KMS-11 (cell line): ENCODE measurements at regions not wholly inside any gene's neighbourhood (a gene's known extent, or its start where the extent isn't known, plus 50 kb on each side); places are given as distances from the start of the nearest gene placed in this dataset.

Experiments used
- H2AFZ ChIP-seq: fragments of 200-600 bp; sonication (generic); 2 replicates; pipeline ENCODE4 v1.6.1; 2016; ENCODE audit warnings: antibody characterized with exemption, mixed run types, low read depth
- H3K27ac ChIP-seq: fragments of 200-600 bp; sonication (generic); 2 replicates; pipeline ENCODE4 v1.6.1; 2016; ENCODE audit warnings: mild to moderate bottlenecking, mixed run types
- H3K27me3 ChIP-seq: fragments of 200-600 bp; sonication (generic); 2 replicates; pipeline ENCODE4 v1.6.1; 2017; ENCODE audit warnings: mild to moderate bottlenecking, low read depth, mixed run types, moderate library complexity; ENCODE audit not compliant: insufficient read depth
- H3K36me3 ChIP-seq: fragments of 200-600 bp; sonication (generic); 2 replicates; pipeline ENCODE4 v1.6.1; 2017; ENCODE audit warnings: mild to moderate bottlenecking, mixed run types; ENCODE audit not compliant: insufficient read depth
- H3K4me1 ChIP-seq: fragments of 200-600 bp; sonication (generic); 2 replicates; pipeline ENCODE4 v1.6.1; 2016; ENCODE audit warnings: mild to moderate bottlenecking, low read depth, mixed run types; ENCODE audit not compliant: poor library complexity, severe bottlenecking
- H3K4me2 ChIP-seq: fragments of 200-600 bp; sonication (generic); 2 replicates; pipeline ENCODE4 v1.7.0; 2016; ENCODE audit warnings: mild to moderate bottlenecking, mixed run types
- H3K4me3 ChIP-seq: fragments of 200-600 bp; sonication (generic); IDR thresholded peaks from 2 replicates; pipeline ENCODE4 v1.6.1; 2017; ENCODE audit warnings: low read depth, low read length, mixed read lengths; ENCODE audit not compliant: insufficient read depth
- H3K79me2 ChIP-seq: fragments of 200-600 bp; sonication (generic); 2 replicates; pipeline ENCODE4 v1.6.1; 2016; ENCODE audit warnings: low read depth, mixed run types; ENCODE audit not compliant: insufficient read depth
- H3K9ac ChIP-seq: fragments of 200-600 bp; sonication (generic); 2 replicates; pipeline ENCODE4 v1.6.1; 2016; ENCODE audit warnings: mild to moderate bottlenecking, mixed run types
- H4K20me1 ChIP-seq: fragments of 200-600 bp; sonication (generic); 2 replicates; pipeline ENCODE4 v1.6.1; 2016; ENCODE audit warnings: mild to moderate bottlenecking, mixed run types; ENCODE audit not compliant: insufficient read depth
- CTCF ChIP-seq: fragments of 200-600 bp; sonication (generic); conservative IDR thresholded peaks from 2 replicates; pipeline ENCODE4 v1.6.1; 2017; ENCODE audit warnings: low read depth, mild to moderate bottlenecking, antibody characterized with exemption, low read length, moderate library complexity, mixed read lengths

DNA sequence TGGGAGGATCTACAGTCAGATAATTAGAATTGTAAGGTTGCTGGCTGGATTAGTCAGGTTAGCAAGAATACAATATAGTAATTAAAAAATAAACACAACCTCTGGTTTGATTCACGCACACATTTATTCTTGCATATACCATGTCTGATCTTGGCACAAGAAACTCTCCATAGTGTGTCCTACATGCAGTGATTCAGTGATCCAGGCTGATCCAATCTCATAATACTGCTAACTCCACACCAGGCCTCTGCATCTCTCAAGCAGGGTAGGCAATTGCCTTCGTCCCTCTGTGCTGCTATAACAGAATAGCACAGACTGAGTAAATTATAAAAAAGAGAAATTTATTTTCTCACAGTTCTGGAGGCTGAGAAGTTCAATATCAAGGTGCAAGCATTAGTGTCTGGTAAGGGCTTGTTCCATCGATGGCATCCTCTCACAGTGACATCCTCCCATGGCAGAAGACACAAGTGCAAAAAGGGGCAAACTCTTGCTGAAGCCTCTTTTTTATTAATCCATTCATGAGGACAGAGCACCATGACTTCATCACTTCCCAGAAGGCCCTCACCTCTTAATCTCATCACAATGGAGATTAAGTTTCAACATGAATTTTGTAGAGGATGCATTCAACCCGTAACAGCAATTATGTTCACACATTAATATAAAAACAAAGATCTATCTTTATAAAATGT lies 741.0 kb upstream of the NCAM2 start:
- Histone ChIP-seq H2AFZ (no peak overlapping the region), H3K9ac (no peak overlapping the region)
- no peak for TF ChIP-seq CTCF

GRCh38 chr21:20258542-20258941 lies 739.7 kb upstream of the NCAM2 start:
- Histone ChIP-seq H3K4me2 (no peak overlapping the region), H3K36me3 (no peaks in the 10 kb centered on the region), H3K4me3 (no peak overlapping the region), H3K4me1 (no peaks in the 10 kb centered on the region), H3K27me3 (no peaks in the 10 kb centered on the region), H3K9ac (no peak overlapping the region), H4K20me1 (no peaks in the 10 kb centered on the region), H3K27ac (no peak overlapping the region), H3K79me2 (no peaks in the 10 kb centered on the region), H2AFZ (no peak overlapping the region)
- no peak for TF ChIP-seq CTCF

More for the DNA sequence above, 741.0 kb upstream of the NCAM2 start:
- no peak overlapping the region for H3K27ac ChIP-seq
- H4K20me1 ChIP-seq = no peaks in the 10 kb centered on the region
- no peak overlapping the region for H3K4me3 ChIP-seq
- no peak overlapping the region for H3K4me2 ChIP-seq
- no peaks in the 10 kb centered on the region for H3K27me3 ChIP-seq
- no peaks in the 10 kb centered on the region for H3K4me1 ChIP-seq
- no peaks in the 10 kb centered on the region for H3K36me3 ChIP-seq
- no peaks in the 10 kb centered on the region for H3K79me2 ChIP-seq

DNA sequence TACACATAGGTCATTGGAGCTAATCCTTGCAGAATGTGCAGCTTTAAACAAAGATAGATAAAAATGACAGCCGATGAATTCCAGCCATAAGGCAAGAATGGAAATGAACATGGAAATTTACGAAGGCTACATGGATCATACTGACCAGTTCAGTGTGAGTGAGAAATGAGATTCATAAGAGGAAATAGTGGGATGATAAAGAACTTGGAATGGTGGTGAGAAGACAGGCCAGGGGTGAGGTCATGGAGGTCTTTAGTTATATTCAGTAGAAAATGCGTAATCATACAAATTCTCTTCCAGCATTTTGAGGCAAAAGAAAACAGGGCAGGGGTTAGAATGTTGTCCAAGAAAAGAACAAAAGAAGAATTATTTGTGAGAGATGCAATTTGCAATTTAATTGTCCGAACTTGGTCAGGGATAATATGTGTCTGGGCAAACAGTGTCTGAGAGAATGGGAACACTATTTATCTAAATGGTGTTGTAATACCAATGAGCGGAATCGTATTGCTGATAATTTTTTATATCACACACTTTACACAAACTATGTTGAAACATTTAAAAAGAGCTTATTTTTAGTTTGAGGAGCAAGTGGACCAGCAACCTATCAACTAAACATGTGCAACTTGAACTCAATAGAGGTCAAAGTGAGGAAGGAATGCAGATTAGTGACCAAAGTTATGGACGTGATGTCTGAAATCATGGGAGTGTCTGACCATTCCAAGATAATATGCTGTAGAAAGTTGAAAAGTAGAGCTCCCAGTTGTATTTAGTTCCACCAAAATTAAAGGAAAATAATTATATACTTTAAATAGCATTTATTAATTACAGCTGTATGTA lies 739.0 kb upstream of the NCAM2 start:
- H2AFZ ChIP-seq = no peak overlapping the region
- H3K9ac ChIP-seq = no peak overlapping the region
- H3K4me3 ChIP-seq = no peak overlapping the region
- H3K79me2 ChIP-seq = no peaks in the 10 kb centered on the region
- no peak overlapping the region for H3K4me2 ChIP-seq
- H3K27me3 ChIP-seq = no peaks in the 10 kb centered on the region
- no peak for TF ChIP-seq CTCF
- H3K4me1 ChIP-seq = no peaks in the 10 kb centered on the region
- H3K27ac ChIP-seq = no peak overlapping the region
- H3K36me3 ChIP-seq = no peaks in the 10 kb centered on the region
- no peaks in the 10 kb centered on the region for H4K20me1 ChIP-seq

DNA sequence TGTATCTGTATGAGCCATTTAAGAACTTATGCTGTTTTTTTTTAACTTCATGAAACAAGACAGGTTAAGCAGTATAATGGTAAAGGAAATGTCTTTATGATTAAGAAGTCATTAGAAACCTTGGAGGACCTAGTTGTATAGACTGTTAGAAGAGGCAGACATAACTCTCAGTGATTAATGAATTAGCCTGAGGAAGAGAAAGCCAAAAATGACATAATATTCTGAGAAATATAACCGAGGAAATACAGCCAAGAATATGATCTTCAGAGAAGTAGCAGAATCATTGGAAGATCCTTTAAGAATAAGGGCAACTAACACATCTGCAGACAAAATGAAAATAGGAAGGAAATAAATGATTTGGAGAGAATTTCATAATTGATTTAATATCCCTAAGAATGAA lies 738.1 kb upstream of the NCAM2 start:
- no peak overlapping the region for H2AFZ ChIP-seq
- no peaks in the 10 kb centered on the region for H3K36me3 ChIP-seq
- H3K27ac ChIP-seq = no peak overlapping the region
- no peaks in the 10 kb centered on the region for H3K27me3 ChIP-seq
- no peak overlapping the region for H3K4me2 ChIP-seq
- no peak overlapping the region for H3K9ac ChIP-seq
- no peak for TF ChIP-seq CTCF
- no peak overlapping the region for H3K4me3 ChIP-seq
- no peaks in the 10 kb centered on the region for H3K79me2 ChIP-seq
- H3K4me1 ChIP-seq = no peaks in the 10 kb centered on the region
- H4K20me1 ChIP-seq = no peaks in the 10 kb centered on the region
